Astrocyte (in vitro differentiated cells and primary cell): ENCODE measurements at regions not wholly inside any gene's neighbourhood (a gene's known extent, or its start where the extent isn't known, plus 50 kb on each side); places are given as distances from the start of the nearest gene placed in this dataset.

Experiments
- DNase-seq: peaks from one replicate; pipeline ENCODE4 v3.0.0-alpha.2; 2010; ENCODE audit warnings: low read depth
- FAIRE-seq: peaks from 2 replicates; lab custom pipeline; 2011; peaks lifted over from hg19 to GRCh38; lab: Jason Lieb, UNC
- H2AFZ ChIP-seq: 2 replicates; pipeline ENCODE4 v1.6.0; 2012; ENCODE audit warnings: low read depth, low read length, inconsistent platforms
- H3K27ac ChIP-seq: 2 replicates; pipeline ENCODE4 v1.5.1; 2011; ENCODE audit warnings: low read depth, low read length, inconsistent platforms
- H3K27me3 ChIP-seq: 2 replicates; pipeline ENCODE4 v1.6.0; 2011; ENCODE audit warnings: low read length, inconsistent platforms; ENCODE audit not compliant: insufficient read depth
- H3K36me3 ChIP-seq: 2 replicates; pipeline ENCODE4 v1.5.1; 2011; ENCODE audit warnings: low read length, inconsistent platforms; ENCODE audit not compliant: insufficient read depth
- H3K4me1 ChIP-seq: 2 replicates; pipeline ENCODE4 v1.5.1; 2011; ENCODE audit warnings: low read length, inconsistent platforms; ENCODE audit not compliant: insufficient read depth
- H3K4me2 ChIP-seq: 2 replicates; pipeline ENCODE4 v1.6.0; 2012; ENCODE audit warnings: low read length, inconsistent platforms
- H3K4me3 ChIP-seq: 2 replicates; pipeline ENCODE4 v1.5.1; 2011; ENCODE audit warnings: low read depth, mild to moderate bottlenecking, low read length, inconsistent platforms; ENCODE audit not compliant: insufficient read depth
- H3K79me2 ChIP-seq: 2 replicates; pipeline ENCODE4 v1.6.0; 2012; ENCODE audit warnings: mild to moderate bottlenecking, low read length, inconsistent platforms; ENCODE audit not compliant: insufficient read depth
- H3K9ac ChIP-seq: 2 replicates; pipeline ENCODE4 v1.6.0; 2012; ENCODE audit warnings: mild to moderate bottlenecking, low read length, inconsistent platforms
- H3K9me3 ChIP-seq: 2 replicates; pipeline ENCODE4 v1.5.1; 2012; ENCODE audit warnings: low read depth, mild to moderate bottlenecking, low read length, inconsistent platforms; ENCODE audit not compliant: insufficient read depth
- H4K20me1 ChIP-seq: 2 replicates; pipeline ENCODE4 v1.6.0; 2012; ENCODE audit warnings: low read length, inconsistent platforms; ENCODE audit not compliant: insufficient read depth
- H3K27ac Mint-ChIP-seq: one replicate; pipeline ENCODE4 v1.8.0; 2021; ENCODE audit warnings: mild to moderate bottlenecking, mixed read lengths; ENCODE audit not compliant: unreplicated experiment
- H3K27me3 Mint-ChIP-seq: one replicate; pipeline ENCODE4 v1.8.0; 2021; ENCODE audit warnings: low read depth, mixed read lengths; ENCODE audit not compliant: unreplicated experiment
- H3K36me3 Mint-ChIP-seq: one replicate; pipeline ENCODE4 v1.8.0; 2021; ENCODE audit warnings: low read depth, mixed read lengths; ENCODE audit not compliant: unreplicated experiment
- H3K4me1 Mint-ChIP-seq: one replicate; pipeline ENCODE4 v1.8.0; 2021; ENCODE audit warnings: low read depth, mixed read lengths; ENCODE audit not compliant: unreplicated experiment
- H3K4me3 Mint-ChIP-seq: one replicate; pipeline ENCODE4 v1.8.0; 2021; ENCODE audit warnings: mild to moderate bottlenecking, moderate library complexity, mixed read lengths; ENCODE audit not compliant: unreplicated experiment
- H3K9me3 Mint-ChIP-seq: one replicate; pipeline ENCODE4 v1.8.0; 2021; ENCODE audit warnings: mild to moderate bottlenecking, mixed read lengths; ENCODE audit not compliant: unreplicated experiment
- CTCF ChIP-seq: IDR thresholded peaks from 2 replicates; pipeline ENCODE4 v1.5.1; 2011; ENCODE audit warnings: low read depth, mild to moderate bottlenecking, inconsistent platforms, low read length, moderate library complexity; ENCODE audit not compliant: insufficient read depth
- EZH2 ChIP-seq: IDR thresholded peaks from 2 replicates; pipeline ENCODE4 v1.6.1; 2012; ENCODE audit warnings: mild to moderate bottlenecking, low read length, inconsistent platforms; ENCODE audit not compliant: insufficient read depth

- Histone ChIP-seq H3K27ac (peak overlapping the region; percentile 98), H2AFZ (peak overlapping the region; percentile 48), H3K36me3 (no peaks in the 10 kb centered on the region), H3K4me1 (peaks cover 34% of the 10 kb centered on the region), H3K9me3 (no peaks in the 10 kb centered on the region), H3K79me2 (no peaks in the 10 kb centered on the region), H4K20me1 (no peaks in the 10 kb centered on the region), H3K27me3 (no peaks in the 10 kb centered on the region), H3K4me3 (peak overlapping the region; percentile 37), H3K9ac (peak overlapping the region; percentile 90), H3K4me2 (peak overlapping the region; percentile 81)
- H3K4me3 Mint-ChIP-seq, result peak overlapping the region; percentile 60
- H3K27me3 Mint-ChIP-seq, result no peaks in the 10 kb centered on the region
- DNase-seq (peak; percentile 99), FAIRE-seq (peak; percentile 98)
- H3K36me3 Mint-ChIP-seq, result no peaks in the 10 kb centered on the region
- H3K27ac Mint-ChIP-seq, result peak overlapping the region; percentile 100
- TF ChIP-seq EZH2 (no peak), CTCF (peak; percentile 58)
- H3K9me3 Mint-ChIP-seq, result peaks cover 2% of the 10 kb centered on the region
- H3K4me1 Mint-ChIP-seq, result peaks cover 53% of the 10 kb centered on the region
Measured at GRCh38 chr10:3467052-3467951, 294.7 kb upstream of the PITRM1 start.

GRCh38 chr10:3465406-3465891 lies 292.9 kb upstream of the PITRM1 start:
- H3K36me3 ChIP-seq, result no peaks in the 10 kb centered on the region
- H3K27ac ChIP-seq, result no peak overlapping the region
- H3K9ac ChIP-seq, result peak overlapping the region; percentile 12
- H3K79me2 ChIP-seq, result no peaks in the 10 kb centered on the region
- H4K20me1 ChIP-seq, result no peaks in the 10 kb centered on the region
- H3K27ac Mint-ChIP-seq, result no peak overlapping the region
- no peak overlapping the region for H3K4me3 Mint-ChIP-seq
- H3K36me3 Mint-ChIP-seq, result no peaks in the 10 kb centered on the region
- H3K4me3 ChIP-seq, result no peak overlapping the region
- H3K9me3 Mint-ChIP-seq, result peaks cover 1% of the 10 kb centered on the region
- no peak for DNase-seq
- peaks cover 26% of the 10 kb centered on the region for H3K4me1 ChIP-seq
- H3K27me3 Mint-ChIP-seq, result no peaks in the 10 kb centered on the region
- H3K4me2 ChIP-seq, result no peak overlapping the region
- FAIRE-seq, result no peak
- TF ChIP-seq CTCF, result no peak
- no peak for TF ChIP-seq EZH2
- no peaks in the 10 kb centered on the region for H3K9me3 ChIP-seq
- peak overlapping the region; percentile 19 for H2AFZ ChIP-seq
- H3K4me1 Mint-ChIP-seq, result peaks cover 44% of the 10 kb centered on the region
- no peaks in the 10 kb centered on the region for H3K27me3 ChIP-seq
